HS-5 (cell line): ENCODE measurements at regions not wholly inside any gene's neighbourhood (a gene's known extent, or its start where the extent isn't known, plus 50 kb on each side); places are given as distances from the start of the nearest gene placed in this dataset.
A peak's percentile ranks its signal among the peaks of the same experiment; 100 is the strongest.

Experiments used
- DNase-seq: peaks from one replicate; pipeline ENCODE4 v3.0.0-alpha.2; 2012; ENCODE audit warnings: low read depth

- DNase-seq = no peak
Measured at GRCh38 chr7:41878309-41879295, 175.7 kb upstream of the INHBA start.

DNA sequence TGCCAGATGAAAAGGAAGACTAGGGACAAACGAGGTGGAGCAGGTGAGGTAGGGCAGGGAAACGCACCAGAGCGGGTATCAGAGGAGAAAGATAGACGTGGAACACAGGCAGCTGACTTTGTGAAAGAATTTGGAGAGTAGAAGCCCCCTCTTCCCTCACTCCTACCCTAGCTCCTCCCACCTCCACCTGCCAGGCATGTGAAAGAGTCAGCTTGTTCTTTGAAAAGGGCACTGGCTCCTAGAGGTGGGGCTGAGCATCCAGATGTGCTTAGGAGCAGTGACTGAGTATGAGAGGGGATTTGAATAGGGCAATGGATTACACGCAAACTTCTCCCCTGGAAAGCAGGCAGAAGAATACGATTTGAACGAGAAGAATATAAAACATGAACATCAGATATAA is 174.2 kb upstream of the INHBA start:
- no peak for DNase-seq

GRCh38 chr7:41875513-41875912 is 172.6 kb upstream of the INHBA start:
- no peak for DNase-seq

DNA sequence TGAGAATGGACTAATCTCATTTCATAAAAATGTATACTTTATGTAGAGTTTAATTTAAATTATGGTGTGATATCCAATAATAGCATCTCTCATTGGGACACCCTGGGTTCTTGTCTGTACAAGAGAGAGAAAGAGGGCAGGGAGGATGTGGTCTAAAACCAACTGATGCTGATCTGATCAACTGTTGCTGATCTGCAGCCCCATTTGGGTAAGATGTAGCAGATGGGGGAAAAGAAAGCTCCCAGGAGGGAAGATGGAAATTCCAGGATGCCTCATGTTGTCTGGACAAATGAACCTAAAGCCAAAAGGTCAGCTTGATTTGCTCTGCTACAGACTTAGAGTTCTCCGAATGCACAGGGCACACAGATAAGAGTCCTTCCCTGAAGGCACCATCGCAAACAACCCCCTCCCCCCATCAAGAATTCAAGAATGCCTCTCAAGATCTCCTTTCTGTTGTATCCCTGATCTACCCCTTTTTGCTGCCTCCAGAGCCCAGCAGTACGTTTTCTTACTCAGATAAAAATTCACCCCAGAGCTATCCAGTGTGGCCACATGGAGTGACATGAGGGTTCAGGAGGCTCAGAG is 171.4 kb upstream of the INHBA start:
- DNase-seq = no peak

DNA sequence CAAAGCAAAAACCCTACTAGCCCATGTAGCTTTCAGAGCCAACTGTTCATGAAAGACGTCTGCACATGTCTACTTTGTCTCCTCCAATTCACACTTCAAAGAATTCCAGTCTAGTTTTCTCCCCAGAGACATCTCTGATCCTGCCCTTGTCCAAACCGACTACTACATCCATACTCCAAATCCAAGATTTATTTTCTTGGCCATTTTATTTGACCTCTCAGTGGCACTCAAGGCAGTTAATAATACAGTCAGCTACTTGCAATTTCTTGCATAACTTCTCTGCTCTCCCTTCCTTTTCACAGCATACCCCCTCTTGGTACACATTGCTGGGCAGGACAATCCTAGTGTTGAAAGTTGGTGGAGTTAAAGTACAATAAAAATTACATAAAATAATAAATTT is 170.9 kb upstream of the INHBA start:
- DNase-seq = no peak

- no peak for DNase-seq
Measured at GRCh38 chr7:41872966-41873365, 170.1 kb upstream of the INHBA start.

DNA sequence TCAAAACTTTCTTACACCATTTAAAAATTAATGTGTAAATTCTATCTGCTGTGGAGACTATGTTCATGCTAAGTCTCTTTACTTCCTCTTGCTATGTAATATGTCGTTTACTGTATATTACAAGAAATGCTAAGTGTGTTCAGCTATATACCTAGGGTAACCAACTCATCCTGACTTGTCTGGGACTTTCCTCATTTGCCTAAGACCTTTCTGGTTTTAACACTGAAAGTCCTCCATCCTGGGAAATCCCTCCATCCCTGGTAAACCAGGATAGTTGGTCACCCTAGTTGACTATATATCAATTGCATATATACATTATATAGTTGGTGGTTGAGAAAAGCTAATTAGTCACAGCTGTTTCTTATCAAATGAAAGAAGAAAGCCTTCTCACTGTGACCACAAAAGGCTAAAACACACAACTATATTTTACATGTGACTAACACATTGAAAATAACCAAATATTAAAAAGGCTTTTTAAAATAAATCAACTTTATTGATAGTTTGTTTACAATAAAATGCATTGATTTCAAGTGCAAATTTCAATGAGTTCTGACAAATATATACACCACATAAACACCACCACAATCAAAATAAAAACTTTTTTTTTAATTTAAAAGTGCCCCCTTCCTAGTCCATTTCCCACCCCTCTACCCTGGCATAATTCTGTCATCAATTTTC is 167.7 kb upstream of the INHBA start:
- no peak for DNase-seq

- DNase-seq = no peak
Measured at GRCh38 chr7:41869997-41870396, 167.1 kb upstream of the INHBA start.

DNA sequence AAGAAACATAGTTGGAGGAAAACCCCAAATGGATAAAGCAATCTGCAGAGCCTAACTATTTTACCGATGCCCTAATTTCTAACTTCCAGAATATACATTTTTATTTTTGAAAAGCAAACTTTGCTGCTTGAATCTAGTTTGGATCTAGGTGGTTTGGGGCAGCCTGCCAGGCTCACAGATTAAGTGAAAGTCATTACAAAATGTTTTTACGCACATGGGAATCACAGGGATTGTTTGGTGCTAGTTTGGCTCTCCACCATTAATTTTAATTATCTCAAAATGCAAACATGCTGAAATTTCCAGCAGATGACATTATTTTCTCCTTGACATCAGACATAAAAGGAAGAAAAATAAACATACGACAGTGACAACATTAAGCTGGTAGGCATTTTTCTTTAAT is 166.7 kb upstream of the INHBA start:
- no peak for DNase-seq

- DNase-seq = peak; percentile 89
Measured at GRCh38 chr7:41869091-41869490, 166.2 kb upstream of the INHBA start.

- DNase-seq = no peak
Measured at GRCh38 chr7:41867639-41868280, 164.9 kb upstream of the INHBA start.

- no peak for DNase-seq
Measured at GRCh38 chr7:41862261-41862660, 159.4 kb upstream of the INHBA start.

DNA sequence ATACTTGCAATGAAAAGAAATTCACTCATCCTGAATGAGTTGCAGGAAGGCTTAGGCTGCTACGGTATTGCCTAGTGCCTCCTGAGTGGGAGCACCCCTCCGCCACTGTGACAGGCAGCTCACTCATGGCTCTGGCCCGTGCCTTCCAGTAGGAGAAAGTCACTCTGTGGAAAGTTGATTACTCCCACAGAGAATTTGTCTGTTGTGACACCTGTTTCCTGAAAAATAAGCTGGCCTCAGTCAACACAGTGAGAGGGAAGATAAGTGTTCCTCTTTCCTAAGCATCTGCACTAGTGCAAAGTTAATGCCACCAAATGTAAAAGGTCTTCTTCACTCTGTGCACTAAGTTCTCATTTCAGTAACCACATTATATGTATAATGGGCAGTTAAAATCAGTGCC is 158.8 kb upstream of the INHBA start:
- no peak for DNase-seq

DNA sequence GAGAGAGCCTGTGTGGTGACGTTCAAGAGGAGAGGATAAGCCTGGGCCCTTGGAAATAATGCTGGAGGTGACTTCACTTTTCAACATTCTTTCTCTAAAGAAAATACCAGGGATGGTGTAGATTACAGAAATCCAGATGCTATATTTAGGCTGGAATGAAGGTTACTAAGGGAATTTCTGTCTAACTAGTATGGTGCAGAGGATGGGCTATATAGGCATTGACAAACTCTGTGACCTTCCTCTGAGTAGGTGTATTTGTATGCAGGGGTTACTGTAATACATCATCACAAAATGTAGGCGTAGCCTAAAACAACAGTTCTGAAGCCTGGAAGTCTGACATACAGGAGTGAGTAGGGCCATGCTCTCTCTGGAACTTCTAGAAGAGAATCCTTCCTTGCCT is 155.3 kb upstream of the INHBA start:
- DNase-seq = peak; percentile 53

DNA sequence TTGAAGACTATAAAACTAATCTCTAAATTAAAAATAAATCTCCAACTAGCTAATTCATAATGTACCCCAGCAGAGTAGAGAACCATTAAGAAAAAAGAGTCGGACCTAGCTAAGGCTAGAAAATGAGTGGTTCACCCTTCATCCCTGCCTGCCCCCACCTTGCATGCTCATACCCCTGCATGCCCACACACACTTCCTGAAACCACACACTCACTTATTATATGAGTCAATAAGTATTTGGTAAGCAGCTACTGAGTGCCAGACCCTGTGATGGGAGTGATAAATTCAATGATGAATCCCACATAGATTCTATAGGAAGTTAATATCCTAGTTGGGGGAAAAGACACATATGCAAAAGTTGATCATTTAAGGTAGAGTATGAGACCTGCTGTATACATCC is 152.9 kb upstream of the INHBA start:
- peak; percentile 24 for DNase-seq

GRCh38 chr7:41847606-41848005 is 144.7 kb upstream of the INHBA start:
- DNase-seq = no peak

DNA sequence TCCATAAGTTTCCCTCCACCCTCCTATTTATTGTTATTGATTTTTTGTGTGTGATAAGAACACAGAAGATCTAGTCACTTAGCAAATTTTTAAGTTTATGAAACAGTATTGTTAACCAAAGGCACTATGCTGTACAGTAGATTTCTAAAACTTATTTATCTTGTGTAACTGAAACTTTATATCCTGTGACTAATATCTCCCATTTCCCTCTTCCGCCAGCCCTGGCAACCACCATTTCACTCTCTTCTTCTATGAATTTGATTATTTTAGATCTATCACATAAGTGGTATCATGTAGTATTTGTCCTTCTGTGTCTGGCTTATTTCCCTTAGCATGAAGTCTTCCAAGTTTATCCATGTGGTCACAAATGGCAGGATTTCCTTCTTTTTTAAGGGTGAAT is 144.3 kb upstream of the INHBA start:
- DNase-seq = no peak

DNA sequence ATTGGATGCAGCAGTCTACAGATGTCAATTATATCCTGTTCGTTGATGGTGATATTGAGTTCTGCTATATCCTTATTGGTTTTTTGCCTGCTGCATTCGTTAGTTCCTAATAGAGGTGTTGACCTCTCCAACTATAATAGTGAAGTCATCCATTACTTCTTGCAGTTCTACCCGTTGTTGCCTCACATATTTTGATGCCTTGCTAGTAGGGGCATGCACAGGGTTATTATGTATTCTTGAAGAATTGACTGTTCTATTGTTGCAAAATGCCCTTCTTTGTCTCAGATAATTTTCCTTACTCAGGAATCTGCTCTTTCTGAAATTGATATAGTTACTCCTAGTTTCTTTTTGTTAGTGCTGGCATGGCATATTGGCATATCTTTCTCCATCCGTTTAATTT is 140.1 kb upstream of the INHBA start:
- no peak for DNase-seq

DNA sequence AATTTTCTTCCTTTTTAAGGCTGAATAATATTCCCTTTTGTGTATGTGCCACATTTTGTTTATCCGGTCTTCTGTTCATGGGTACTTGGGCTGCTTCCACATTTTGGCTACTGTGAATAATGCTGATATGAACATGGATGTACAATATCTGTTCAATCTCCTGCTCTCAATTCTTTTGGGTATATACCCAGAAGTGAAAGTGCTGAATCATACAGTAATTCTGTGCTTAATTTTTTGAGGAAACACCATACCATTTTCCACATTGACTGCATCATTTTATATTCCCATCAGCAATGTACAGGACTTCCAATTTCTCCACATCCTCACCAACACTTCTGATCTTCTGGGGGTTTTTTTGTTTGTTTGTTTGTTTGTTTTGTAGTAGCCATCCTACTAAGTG is 135.0 kb upstream of the INHBA start:
- no peak for DNase-seq

- no peak for DNase-seq
Measured at GRCh38 chr7:41835976-41836530, 133.2 kb upstream of the INHBA start.

DNA sequence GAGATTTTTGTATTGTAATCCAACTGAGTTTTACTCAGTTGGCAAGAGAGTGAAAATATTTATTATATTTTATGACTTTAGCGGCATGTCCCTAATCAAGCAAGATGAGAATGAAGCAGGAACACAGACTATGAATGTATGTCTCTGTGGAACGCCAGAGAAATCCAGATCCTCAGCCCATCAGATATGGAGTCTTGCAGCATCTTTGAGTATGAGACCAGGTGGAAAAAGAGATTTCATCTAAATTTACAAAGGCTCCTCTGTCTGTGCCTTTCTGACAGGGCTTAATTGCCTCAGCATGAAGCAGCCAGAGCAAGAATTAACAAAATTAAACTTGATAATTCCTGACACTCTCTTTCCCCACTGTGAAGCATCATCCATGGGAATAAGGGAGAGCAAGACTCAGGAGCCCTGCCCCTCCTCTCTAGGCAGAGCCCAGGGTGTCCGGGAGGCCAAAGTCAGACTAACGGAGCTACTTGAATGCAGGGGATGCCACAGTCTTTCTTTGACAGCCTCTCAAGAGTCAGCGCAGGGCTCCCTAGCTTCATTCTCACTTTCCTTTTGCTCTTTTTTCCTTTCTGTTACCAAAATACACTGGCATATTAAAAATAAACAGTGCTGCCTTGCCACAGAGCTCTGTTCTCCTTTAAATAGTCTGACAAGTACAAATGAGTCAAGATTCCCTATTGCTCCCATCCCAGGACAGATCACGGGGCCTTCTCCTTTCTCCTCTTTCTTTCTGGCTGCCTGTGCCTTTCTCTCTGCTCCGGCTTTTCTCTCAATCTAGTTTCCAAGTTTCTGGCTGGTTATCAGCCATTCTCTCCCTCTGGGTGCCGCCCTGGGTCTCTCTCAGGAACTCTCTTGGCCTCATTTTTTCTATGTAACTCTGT is 132.2 kb upstream of the INHBA start:
- DNase-seq = no peak
